ENCODE measurements at regions not wholly inside any gene's neighbourhood (a gene's known extent, or its start where the extent isn't known, plus 50 kb on each side); places are given as distances from the start of the nearest gene placed in this dataset.
"Not testable (repeated sequence)": the region's sequence is repeated elsewhere in the genome, so short reads cannot be mapped to it uniquely, and the experiment has no call there.

DNA sequence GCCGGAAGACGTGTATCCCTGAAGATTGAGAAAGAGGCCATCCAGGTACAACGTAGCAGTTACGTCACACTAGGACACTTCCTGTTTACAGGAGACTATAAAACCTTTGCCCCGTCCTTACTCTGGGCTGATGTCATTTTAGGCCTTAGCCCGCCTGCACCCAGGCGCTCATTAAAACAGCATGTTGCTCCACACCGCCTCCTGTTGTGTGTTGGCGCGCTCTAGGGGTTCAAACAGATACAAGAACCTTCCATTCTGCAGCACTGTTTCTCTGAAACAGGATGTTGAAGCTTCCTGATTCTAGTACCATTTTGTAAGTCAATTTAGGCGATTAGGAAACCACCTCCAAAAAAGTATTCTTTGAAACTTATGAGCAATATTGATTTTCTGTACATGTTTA lies 722.1 kb downstream of the PCDH7 start:
- no peaks in the 10 kb centered on the region for H3K36me3 ChIP-seq (ENCODE audit: insufficient read depth, low read length)
- no peak overlapping the region for H3K9ac ChIP-seq (ENCODE audit: low read depth, low read length)
- no peaks in the 10 kb centered on the region for H3K9me3 ChIP-seq (ENCODE audit: control insufficient read depth, insufficient read depth, low read length)
- H3K4me1 ChIP-seq (ENCODE audit: insufficient read depth, low read length) = no peaks in the 10 kb centered on the region

DNA sequence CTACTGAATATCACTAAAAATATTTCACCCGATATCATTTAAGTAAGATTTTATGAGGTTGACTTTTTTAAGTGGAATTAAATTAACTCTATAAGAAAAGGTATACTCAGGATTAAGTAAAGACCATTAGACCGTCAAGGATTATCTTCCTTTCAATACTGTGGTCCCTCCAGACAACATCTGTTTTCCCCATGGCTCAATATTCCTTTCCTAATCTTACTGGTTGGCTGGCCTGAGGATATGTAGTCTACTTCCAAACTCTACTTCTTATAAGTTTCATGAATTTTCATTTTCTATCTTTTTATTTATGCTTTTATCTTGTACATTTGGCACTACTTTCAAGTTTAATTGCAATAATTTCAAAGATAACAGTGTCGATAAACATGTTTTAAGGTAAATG lies 725.4 kb downstream of the PCDH7 start:
- no peaks in the 10 kb centered on the region for H3K4me1 ChIP-seq (ENCODE audit: insufficient read depth, low read length)
- no peaks in the 10 kb centered on the region for H3K36me3 ChIP-seq (ENCODE audit: insufficient read depth, low read length)
- no peaks in the 10 kb centered on the region for H3K9me3 ChIP-seq (ENCODE audit: control insufficient read depth, insufficient read depth, low read length)
- H3K9ac ChIP-seq (ENCODE audit: low read depth, low read length) = no peak overlapping the region

DNA sequence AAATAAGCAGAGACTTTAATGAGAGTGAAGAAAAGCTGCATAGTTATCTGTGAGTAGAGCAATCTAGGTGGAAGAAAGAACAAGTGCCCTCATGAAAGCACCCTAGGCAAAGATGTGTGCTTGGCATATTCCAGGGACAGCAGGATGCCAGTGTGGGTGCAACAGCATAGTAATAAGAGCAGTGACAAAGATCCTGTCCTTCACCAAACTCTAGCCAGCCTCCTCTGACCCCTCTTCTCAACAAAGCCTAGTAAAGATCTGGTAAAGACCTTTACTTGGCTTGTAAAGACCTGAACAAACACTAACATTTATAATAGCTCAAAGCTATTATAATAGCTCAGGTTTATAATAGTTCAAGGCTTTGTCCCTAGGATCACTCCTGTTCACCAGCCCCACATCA lies 735.4 kb downstream of the PCDH7 start:
- Histone ChIP-seq H3K9ac (ENCODE audit: low read depth, low read length) (no peak overlapping the region), H3K9me3 (ENCODE audit: control insufficient read depth, insufficient read depth, low read length) (no peaks in the 10 kb centered on the region), H3K4me1 (ENCODE audit: insufficient read depth, low read length) (no peaks in the 10 kb centered on the region; the same call in 1 of the 2 replicates), H3K36me3 (ENCODE audit: insufficient read depth, low read length) (no peaks in the 10 kb centered on the region)

DNA sequence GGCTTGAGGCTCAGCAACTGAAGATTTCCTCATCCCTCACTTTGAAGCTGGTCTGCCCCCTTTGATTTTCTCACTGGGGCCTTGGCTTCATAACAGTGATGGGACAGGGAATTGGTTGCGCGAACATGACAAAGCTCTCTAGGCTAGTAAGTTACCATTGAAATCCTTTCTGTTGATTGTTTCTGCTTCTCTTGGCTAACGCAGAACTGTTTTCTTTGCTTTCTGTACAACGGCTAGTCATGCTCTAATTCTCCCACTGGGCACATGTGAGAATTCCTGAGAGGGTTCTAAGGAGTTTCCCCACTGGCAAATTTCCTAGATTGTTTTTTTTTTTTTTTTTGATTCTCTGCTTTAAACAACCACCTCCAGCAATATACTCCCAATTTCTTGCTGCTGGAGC lies 738.6 kb downstream of the PCDH7 start:
- H3K4me1 ChIP-seq (ENCODE audit: insufficient read depth, low read length) = no peaks in the 10 kb centered on the region; the same call in 1 of the 2 replicates
- H3K9me3 ChIP-seq (ENCODE audit: control insufficient read depth, insufficient read depth, low read length) = no peaks in the 10 kb centered on the region; the same call in 1 of the 2 replicates
- H3K9ac ChIP-seq (ENCODE audit: low read depth, low read length) = no peak overlapping the region
- H3K36me3 ChIP-seq (ENCODE audit: insufficient read depth, low read length) = no peaks in the 10 kb centered on the region

DNA sequence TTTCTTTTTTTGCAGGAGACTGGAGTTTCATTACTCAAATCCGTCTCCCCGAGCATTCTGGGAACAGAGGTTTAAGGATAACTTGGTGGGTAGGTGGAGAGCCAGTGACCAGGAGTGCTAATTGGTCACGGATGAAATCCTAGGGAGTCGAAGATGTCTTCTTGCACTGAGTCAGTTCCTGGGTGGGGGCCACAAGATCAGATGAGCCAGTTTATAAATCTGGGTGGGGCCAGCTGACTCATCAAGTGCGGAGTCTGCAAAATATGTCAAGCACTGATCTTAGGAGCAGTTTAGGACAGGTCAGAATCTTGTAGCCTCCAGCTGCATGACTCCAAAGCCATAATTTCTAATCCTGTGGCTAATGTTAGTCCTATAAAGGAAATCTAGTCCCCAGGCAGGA lies 741.3 kb downstream of the PCDH7 start:
- Histone ChIP-seq H3K9ac (ENCODE audit: low read depth, low read length) (no peak overlapping the region), H3K4me1 (ENCODE audit: insufficient read depth, low read length) (no peaks in the 10 kb centered on the region), H3K9me3 (ENCODE audit: control insufficient read depth, insufficient read depth, low read length) (no peaks in the 10 kb centered on the region; the same call in 1 of the 2 replicates), H3K36me3 (ENCODE audit: insufficient read depth, low read length) (no peaks in the 10 kb centered on the region)

DNA sequence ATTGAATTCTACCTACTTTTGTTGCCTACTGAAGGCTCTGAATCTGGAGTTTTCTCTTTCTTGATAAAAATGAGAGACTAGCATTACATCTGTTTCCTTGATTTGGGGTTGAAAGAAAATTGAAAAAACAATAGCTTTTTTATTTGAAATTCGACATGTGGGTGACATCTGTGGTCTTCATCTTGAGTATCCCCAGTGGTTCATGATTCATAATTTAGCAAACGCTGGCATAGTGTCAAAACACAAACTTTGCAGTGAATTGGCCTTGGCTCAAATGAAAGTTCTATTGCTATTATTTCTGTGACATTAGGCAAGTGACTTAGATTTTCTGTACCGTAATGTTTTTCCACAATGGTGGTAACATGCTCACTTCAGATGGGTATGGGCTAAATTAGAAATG lies 747.6 kb downstream of the PCDH7 start:
- H3K36me3 ChIP-seq (ENCODE audit: insufficient read depth, low read length) = no peaks in the 10 kb centered on the region
- no peak overlapping the region for H3K9ac ChIP-seq (ENCODE audit: low read depth, low read length)
- H3K9me3 ChIP-seq (ENCODE audit: control insufficient read depth, insufficient read depth, low read length) = no peaks in the 10 kb centered on the region; the same call in 1 of the 2 replicates
- H3K4me1 ChIP-seq (ENCODE audit: insufficient read depth, low read length) = no peaks in the 10 kb centered on the region

DNA sequence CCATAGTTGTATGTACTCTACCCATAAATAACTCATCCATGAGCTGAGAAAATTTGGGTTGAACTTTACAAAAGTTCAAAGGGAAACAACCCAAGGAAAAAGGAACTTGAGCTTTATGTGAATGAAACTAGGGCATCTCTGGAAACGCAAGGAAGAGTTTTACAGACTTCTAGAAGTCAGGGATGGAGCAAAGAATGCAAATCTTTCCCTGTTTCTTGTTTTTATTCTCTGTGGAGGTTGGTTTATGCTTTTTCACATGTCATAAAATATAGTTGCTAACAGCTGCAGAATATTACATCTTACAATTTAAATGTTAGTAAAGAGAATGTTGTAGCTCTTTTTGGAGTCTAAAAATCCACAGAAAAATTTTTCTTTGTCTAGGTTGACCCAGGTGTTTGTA lies 754.1 kb downstream of the PCDH7 start:
- no peaks in the 10 kb centered on the region for H3K4me1 ChIP-seq (ENCODE audit: insufficient read depth, low read length)
- no peaks in the 10 kb centered on the region for H3K9me3 ChIP-seq (ENCODE audit: control insufficient read depth, insufficient read depth, low read length)
- no peaks in the 10 kb centered on the region for H3K36me3 ChIP-seq (ENCODE audit: insufficient read depth, low read length)
- no peak overlapping the region for H3K9ac ChIP-seq (ENCODE audit: low read depth, low read length)

DNA sequence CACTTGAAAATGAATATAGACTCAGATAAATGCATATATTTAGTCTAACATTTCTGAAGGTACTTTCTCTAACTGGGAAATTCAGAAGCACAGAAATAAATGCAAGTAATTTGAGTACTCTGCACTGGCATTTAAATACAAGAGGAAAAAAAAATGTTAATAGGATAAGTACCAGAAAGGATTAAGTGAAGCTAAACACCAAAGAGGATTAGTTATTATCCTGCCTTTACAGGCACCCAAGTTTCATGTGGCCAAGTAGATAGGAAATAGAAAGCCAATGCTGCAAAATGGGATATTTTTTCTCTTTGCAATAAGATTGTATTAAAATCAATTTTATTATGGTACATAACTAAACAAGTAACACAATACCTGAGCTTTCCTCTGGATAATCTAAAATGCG lies 762.5 kb downstream of the PCDH7 start:
- no peak overlapping the region for H3K9ac ChIP-seq (ENCODE audit: low read depth, low read length)
- no peaks in the 10 kb centered on the region for H3K9me3 ChIP-seq (ENCODE audit: control insufficient read depth, insufficient read depth, low read length)
- no peaks in the 10 kb centered on the region for H3K4me1 ChIP-seq (ENCODE audit: insufficient read depth, low read length)
- H3K36me3 ChIP-seq (ENCODE audit: insufficient read depth, low read length) = no peaks in the 10 kb centered on the region

DNA sequence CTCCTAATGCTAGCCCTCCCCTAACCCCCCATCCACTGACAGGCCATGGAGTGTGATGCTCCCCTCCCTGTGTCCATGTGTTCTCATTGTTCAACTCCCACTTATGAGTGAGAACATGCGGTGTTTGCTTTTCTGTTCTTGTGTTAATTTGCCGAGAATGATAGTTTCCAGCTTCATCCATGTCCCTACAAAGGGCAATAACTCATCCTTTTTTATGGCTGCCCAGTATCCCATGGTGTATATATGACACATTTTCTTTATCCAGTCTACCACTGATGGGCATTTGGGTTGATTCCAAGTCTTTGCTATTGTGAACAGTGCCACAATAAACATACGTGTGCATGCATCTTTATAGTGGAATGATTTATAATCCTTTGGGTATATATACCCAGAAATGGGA lies 779.0 kb downstream of the PCDH7 start:
- H3K9ac ChIP-seq (ENCODE audit: low read depth, low read length); H3K9me3 ChIP-seq (ENCODE audit: control insufficient read depth, insufficient read depth, low read length): not testable (repeated sequence)

DNA sequence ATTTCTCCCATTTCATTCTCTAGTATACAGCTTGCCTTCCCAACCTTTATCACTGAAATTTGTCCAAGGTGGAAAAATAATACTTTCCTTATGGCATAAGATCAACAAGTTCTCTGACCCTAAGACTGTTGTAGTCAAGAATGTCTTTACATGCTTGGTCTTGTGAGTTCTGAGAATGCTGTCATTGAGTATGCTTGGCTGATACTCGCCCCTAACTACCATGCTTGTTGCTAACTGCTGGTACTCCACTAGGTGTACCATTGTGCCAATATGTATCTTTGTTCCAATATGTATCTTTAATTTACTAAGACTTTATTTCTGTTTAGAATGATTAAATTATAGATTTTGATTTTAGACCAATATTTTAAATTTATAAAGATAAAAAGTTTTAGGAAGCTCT lies 796.4 kb downstream of the PCDH7 start:
- H3K4me1 ChIP-seq (ENCODE audit: insufficient read depth, low read length) = no peaks in the 10 kb centered on the region
- no peaks in the 10 kb centered on the region for H3K9me3 ChIP-seq (ENCODE audit: control insufficient read depth, insufficient read depth, low read length)
- no peaks in the 10 kb centered on the region for H3K36me3 ChIP-seq (ENCODE audit: insufficient read depth, low read length)
- no peak overlapping the region for H3K9ac ChIP-seq (ENCODE audit: low read depth, low read length)

More for the DNA sequence above, 779.0 kb downstream of the PCDH7 start:
- not testable (repeated sequence) for H3K36me3 ChIP-seq (ENCODE audit: insufficient read depth, low read length); H3K4me1 ChIP-seq (ENCODE audit: insufficient read depth, low read length)

DNA sequence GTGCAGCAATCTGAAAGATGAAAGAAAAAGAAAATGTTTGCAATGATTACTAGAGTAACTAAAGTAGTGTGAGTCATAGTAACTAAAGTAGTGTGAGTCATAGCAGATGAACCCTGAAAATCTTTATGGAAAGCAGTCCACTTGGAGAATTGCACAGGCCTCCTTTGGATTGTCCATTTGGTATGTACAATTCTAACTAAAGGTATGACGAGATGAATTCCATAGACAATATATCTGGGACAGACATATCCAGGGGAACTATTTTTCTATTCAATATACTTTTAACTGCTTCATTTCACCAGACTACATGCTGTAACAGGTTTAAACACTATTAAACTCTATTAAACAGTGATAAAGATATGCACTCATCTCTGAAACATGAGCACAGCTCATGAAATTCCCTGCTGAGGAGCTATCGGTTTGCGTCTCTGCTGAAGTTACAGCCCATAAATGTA lies 798.7 kb downstream of the PCDH7 start:
- Histone ChIP-seq H3K4me1 (ENCODE audit: insufficient read depth, low read length) (no peaks in the 10 kb centered on the region), H3K9ac (ENCODE audit: low read depth, low read length) (no peak overlapping the region), H3K9me3 (ENCODE audit: control insufficient read depth, insufficient read depth, low read length) (no peaks in the 10 kb centered on the region), H3K36me3 (ENCODE audit: insufficient read depth, low read length) (no peaks in the 10 kb centered on the region)

DNA sequence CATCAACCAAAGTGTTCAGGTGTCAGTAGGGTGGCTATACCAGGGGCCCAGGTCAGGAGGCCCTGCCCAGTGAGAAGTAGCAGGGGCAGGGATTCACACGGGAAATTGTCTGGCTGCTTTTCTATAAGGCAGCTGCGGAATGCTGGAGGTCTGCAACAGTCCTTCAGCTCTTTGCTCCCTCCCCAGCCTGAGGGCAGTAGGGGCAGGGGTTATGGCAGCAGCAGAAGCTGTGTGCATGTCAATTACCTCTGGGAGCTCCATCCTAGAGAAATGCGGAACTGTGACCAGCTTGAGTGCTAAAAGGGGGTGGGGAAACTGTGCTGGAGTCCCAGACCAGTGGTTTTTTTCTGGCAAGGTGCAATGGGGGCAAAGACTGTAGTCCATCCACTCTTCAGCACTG lies 810.4 kb downstream of the PCDH7 start:
- Histone ChIP-seq H3K9me3 (ENCODE audit: control insufficient read depth, insufficient read depth, low read length) (no peaks in the 10 kb centered on the region), H3K9ac (ENCODE audit: low read depth, low read length) (no peak overlapping the region), H3K4me1 (ENCODE audit: insufficient read depth, low read length) (no peaks in the 10 kb centered on the region), H3K36me3 (ENCODE audit: insufficient read depth, low read length) (no peaks in the 10 kb centered on the region)

DNA sequence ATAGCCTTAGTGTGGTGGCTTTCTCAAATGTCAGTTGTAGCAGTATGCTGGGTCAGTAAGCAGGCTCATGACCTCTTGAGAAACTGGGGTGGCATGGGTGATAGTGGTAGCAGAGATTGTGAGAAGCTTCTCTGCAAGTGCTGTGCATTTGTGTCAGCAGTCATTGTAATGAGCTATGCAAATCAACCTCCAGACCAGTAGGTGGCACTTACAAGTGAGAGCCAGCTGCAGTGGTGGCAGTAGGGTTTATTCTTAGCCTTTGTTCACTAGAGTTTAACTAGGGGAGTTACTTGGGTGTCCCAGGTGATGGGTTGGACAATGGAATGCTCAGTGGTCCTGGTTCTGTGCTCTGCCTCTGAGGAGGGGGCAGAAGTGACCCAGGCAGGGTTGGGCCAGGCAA lies 818.7 kb downstream of the PCDH7 start:
- Histone ChIP-seq H3K9me3 (ENCODE audit: control insufficient read depth, insufficient read depth, low read length) (no peaks in the 10 kb centered on the region), H3K9ac (ENCODE audit: low read depth, low read length) (no peak overlapping the region), H3K4me1 (ENCODE audit: insufficient read depth, low read length) (no peaks in the 10 kb centered on the region), H3K36me3 (ENCODE audit: insufficient read depth, low read length) (no peaks in the 10 kb centered on the region)

DNA sequence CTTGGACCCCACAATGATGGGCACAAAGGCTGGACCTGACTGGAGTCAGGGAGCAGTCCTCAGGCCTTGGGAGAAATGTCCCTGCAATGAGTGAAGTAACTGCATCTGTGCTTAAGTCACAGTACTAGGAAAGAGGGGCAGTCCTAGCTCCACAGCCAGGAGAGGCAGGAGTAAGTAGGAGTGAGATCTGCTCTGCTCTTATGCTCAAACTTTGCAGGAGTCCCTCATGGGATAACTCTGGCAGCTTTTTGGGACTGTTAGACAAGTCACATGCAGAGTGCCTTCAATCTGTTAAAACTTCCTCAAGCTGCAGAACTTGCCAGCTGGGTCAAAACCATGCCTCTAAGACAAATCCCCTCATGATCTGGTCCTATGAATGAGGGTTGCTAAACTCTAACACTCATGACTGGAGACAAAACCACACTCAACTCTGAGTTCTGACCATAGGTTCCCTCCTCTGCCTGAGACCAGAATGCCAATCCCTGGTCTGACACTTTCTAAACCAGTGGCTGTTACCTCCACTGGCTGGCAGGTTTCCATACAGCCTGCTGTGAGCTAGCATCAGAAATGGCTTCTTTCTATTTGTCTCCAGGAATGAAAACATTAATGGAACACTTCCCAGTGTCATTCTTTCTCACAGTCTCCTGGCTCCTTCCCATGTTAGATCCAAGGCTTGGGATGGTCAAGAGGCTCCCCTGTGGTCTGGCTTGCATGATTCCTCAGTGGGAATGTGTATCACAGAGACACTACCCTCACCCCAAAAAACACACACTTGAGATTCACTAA lies 819.3 kb downstream of the PCDH7 start:
- Histone ChIP-seq H3K9me3 (ENCODE audit: control insufficient read depth, insufficient read depth, low read length) (no peaks in the 10 kb centered on the region), H3K4me1 (ENCODE audit: insufficient read depth, low read length) (no peaks in the 10 kb centered on the region), H3K36me3 (ENCODE audit: insufficient read depth, low read length) (no peaks in the 10 kb centered on the region), H3K9ac (ENCODE audit: low read depth, low read length) (no peak overlapping the region)

DNA sequence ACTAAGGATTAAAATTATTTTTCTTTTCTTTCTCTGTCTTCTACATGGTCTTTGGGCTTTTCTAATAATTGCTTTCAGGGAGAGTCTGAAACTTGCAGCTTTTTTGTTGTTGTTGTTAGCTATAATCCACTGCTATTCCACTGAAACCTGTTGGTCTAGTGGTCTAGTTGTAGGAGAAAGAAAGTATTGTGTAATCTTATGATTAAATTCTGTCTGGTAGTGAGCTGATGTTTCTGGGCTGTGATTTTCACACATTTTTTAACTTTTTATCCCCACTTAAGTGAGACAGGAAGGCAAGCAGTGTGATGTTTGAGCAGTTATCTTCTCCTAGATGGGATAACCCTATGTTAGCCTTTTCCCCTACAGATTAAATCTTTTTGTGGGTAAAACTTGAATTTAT lies 825.2 kb downstream of the PCDH7 start:
- no peaks in the 10 kb centered on the region for H3K36me3 ChIP-seq (ENCODE audit: insufficient read depth, low read length)
- H3K9me3 ChIP-seq (ENCODE audit: control insufficient read depth, insufficient read depth, low read length) = no peaks in the 10 kb centered on the region
- H3K9ac ChIP-seq (ENCODE audit: low read depth, low read length) = no peak overlapping the region
- no peaks in the 10 kb centered on the region for H3K4me1 ChIP-seq (ENCODE audit: insufficient read depth, low read length)

Data from ES-I3 (cell line).